ENCODE measurements at regions not wholly inside any gene's neighbourhood (a gene's known extent, or its start where the extent isn't known, plus 50 kb on each side); places are given as distances from the start of the nearest gene placed in this dataset.

DNA sequence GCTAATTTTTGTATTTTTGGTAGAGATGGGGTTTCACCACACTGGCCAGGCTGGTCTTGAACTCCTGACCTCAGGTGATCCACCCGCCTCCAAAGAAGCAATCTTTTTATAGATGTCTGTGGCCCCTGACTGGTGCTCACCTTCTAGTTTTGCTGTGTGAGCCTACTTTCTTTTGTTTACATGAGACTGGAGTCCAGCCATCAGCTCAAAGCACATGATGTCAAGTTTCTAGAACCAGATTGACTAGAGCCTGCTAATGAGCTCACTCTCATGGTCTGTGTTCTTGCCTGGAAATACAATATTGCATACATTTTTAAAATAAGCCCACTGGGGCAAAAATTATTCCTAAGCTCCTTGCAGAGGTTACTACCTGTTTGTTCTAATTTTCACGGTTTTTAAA, 102.9 kb upstream of the PIK3R1 start:
- intact Hi-C loops (cut with micrococcal nuclease): no loop called here
- H3K4me2 ChIP-seq (ENCODE audit: low read length): no peak overlapping the region
- H3K36me3 ChIP-seq (ENCODE audit: control insufficient read depth in 1 of 2, insufficient read depth in 2 of 2, low read length in 2 of 2): no peaks in the 10 kb centered on the region
- DNase-seq (ENCODE audit: low read depth, low spot score): no peak
- no peaks in the 10 kb centered on the region for H4K20me1 ChIP-seq (ENCODE audit: insufficient read depth)
- no peak overlapping the region for H3K4me3 ChIP-seq (replicated peaks in 1 of 2; ENCODE audit: low read depth in 1 of 2, low read length in 2 of 2)
- TF ChIP-seq EGR1 (IDR thresholded peaks at IDR 0.05; ENCODE audit: low read depth) (no peak), CBX3 (IDR thresholded peaks at IDR 0.05; ENCODE audit: low read depth) (no peak), YY1 (IDR thresholded peaks at IDR 0.05; ENCODE audit: extremely low read depth, insufficient replicate concordance, low read depth, low read length) (no peak), ZNF274 (IDR thresholded peaks at IDR 0.05; ENCODE audit: low read depth, low read length) (no peak)
- TF ChIP-seq, protein P1, sequence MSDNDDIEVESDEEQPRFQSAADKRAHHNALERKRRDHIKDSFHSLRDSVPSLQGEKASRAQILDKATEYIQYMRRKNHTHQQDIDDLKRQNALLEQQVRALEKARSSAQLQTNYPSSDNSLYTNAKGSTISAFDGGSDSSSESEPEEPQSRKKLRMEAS (IDR thresholded peaks at IDR 0.05): no peak
- TF ChIP-seq, protein P2, sequence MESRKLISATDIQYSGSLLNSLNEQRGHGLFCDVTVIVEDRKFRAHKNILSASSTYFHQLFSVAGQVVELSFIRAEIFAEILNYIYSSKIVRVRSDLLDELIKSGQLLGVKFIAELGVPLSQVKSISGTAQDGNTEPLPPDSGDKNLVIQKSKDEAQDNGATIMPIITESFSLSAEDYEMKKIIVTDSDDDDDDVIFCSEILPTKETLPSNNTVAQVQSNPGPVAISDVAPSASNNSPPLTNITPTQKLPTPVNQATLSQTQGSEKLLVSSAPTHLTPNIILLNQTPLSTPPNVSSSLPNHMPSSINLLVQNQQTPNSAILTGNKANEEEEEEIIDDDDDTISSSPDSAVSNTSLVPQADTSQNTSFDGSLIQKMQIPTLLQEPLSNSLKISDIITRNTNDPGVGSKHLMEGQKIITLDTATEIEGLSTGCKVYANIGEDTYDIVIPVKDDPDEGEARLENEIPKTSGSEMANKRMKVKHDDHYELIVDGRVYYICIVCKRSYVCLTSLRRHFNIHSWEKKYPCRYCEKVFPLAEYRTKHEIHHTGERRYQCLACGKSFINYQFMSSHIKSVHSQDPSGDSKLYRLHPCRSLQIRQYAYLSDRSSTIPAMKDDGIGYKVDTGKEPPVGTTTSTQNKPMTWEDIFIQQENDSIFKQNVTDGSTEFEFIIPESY (IDR thresholded peaks at IDR 0.05; ENCODE audit: extremely low read depth, insufficient replicate concordance, low read length): no peak
- CTCF ChIA-PET: no interaction called here
- BruUV-seq (replicated peaks): no TSS peak
- no peak for ATAC-seq
- no peaks in the 10 kb centered on the region for H3K9me3 ChIP-seq (ENCODE audit: control insufficient read depth in 1 of 2, insufficient read depth in 1 of 2, low read depth in 1 of 2, low read length in 2 of 2)
- POLR2A ChIA-PET: no interaction called here
- H3K79me2 ChIP-seq (ENCODE audit: insufficient read depth, low read length): no peaks in the 10 kb centered on the region
- RAD21 ChIA-PET (ENCODE audit: low non-redundant PET in 1 of 2, low total read pairs in 2 of 2, uncharacterized antibody in 2 of 2, unreplicated experiment in 2 of 2): no interaction called here
- H3K4me1 ChIP-seq (ENCODE audit: control insufficient read depth in 1 of 2, insufficient read depth in 2 of 2, low read length in 2 of 2): no peaks in the 10 kb centered on the region
- no peak overlapping the region for H2AFZ ChIP-seq (ENCODE audit: low read depth, low read length, poor library complexity, severe bottlenecking)
- H3K27ac ChIP-seq (ENCODE audit: low read depth, low read length): no peak overlapping the region
- H3K9me2 ChIP-seq (ENCODE audit: insufficient read depth): no peaks in the 10 kb centered on the region
- H3K27me3 ChIP-seq (ENCODE audit: insufficient read depth, low read length): peaks cover 21% of the 10 kb centered on the region
- no peak overlapping the region for H3K9ac ChIP-seq (ENCODE audit: low read length)

DNA sequence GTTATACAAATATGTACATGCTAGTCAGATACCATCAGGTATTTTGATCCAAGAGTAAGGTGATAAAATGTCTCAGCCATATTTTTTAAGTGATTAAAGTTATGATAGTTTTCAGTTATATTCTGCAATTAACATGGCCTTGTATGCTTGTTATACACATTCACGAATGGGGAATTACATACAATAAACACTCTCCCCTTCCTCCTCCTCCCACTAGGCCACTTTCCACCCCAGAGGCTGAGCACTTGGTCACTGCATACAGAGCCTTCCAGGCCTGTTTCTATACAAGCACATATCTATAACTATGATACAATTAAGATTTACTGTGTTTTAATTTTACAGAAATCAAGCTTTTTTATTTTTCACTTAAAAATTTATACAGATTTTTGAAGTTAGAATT, 104.7 kb upstream of the PIK3R1 start:
- Histone ChIP-seq H3K79me2 (ENCODE audit: insufficient read depth, low read length) (no peaks in the 10 kb centered on the region), H3K4me1 (ENCODE audit: control insufficient read depth in 1 of 2, insufficient read depth in 2 of 2, low read length in 2 of 2) (no peaks in the 10 kb centered on the region), H3K4me2 (ENCODE audit: low read length) (no peak overlapping the region), H3K9me3 (ENCODE audit: control insufficient read depth in 1 of 2, insufficient read depth in 1 of 2, low read depth in 1 of 2, low read length in 2 of 2) (no peaks in the 10 kb centered on the region), H3K4me3 (replicated peaks in 1 of 2; ENCODE audit: low read depth in 1 of 2, low read length in 2 of 2) (no peak overlapping the region), H3K9ac (ENCODE audit: low read length) (no peak overlapping the region), H3K36me3 (ENCODE audit: control insufficient read depth in 1 of 2, insufficient read depth in 2 of 2, low read length in 2 of 2) (no peaks in the 10 kb centered on the region), H3K9me2 (ENCODE audit: insufficient read depth) (no peaks in the 10 kb centered on the region), H2AFZ (ENCODE audit: low read depth, low read length, poor library complexity, severe bottlenecking) (no peak overlapping the region), H3K27ac (ENCODE audit: low read depth, low read length) (no peak overlapping the region), H4K20me1 (ENCODE audit: insufficient read depth) (no peaks in the 10 kb centered on the region), H3K27me3 (ENCODE audit: insufficient read depth, low read length) (peaks cover 6% of the 10 kb centered on the region)
- BruUV-seq (replicated peaks): no TSS peak
- ATAC-seq (no peak), DNase-seq (ENCODE audit: low read depth, low spot score) (no peak)
- ChIA-PET RAD21 (ENCODE audit: low non-redundant PET in 1 of 2, low total read pairs in 2 of 2, uncharacterized antibody in 2 of 2, unreplicated experiment in 2 of 2) (no interaction called here), POLR2A (no interaction called here), CTCF (no interaction called here)
- intact Hi-C loops (cut with micrococcal nuclease): no loop called here
- TF ChIP-seq ZFX (IDR thresholded peaks at IDR 0.05) (no peak), EZH2phosphoT487 (IDR thresholded peaks at IDR 0.05; ENCODE audit: borderline replicate concordance) (no peak), TCF7L2 (IDR thresholded peaks at IDR 0.05; ENCODE audit: borderline replicate concordance, extremely low read depth, insufficient read depth, insufficient read length) (no peak), JUND (IDR thresholded peaks at IDR 0.05) (no peak), POLR2AphosphoS5 (IDR thresholded peaks at IDR 0.05; ENCODE audit: low read depth, low read length) (no peak), EZH2 (IDR thresholded peaks at IDR 0.05) (no peak), EGR1 (IDR thresholded peaks at IDR 0.05; ENCODE audit: low read depth) (no peak), YY1 (IDR thresholded peaks at IDR 0.05; ENCODE audit: extremely low read depth, insufficient replicate concordance, low read depth, low read length) (no peak), SRF (IDR thresholded peaks at IDR 0.05; ENCODE audit: low read depth) (no peak), CEBPB (IDR thresholded peaks at IDR 0.05; ENCODE audit: low read depth) (no peak), SP1 (IDR thresholded peaks at IDR 0.05; ENCODE audit: low read depth) (no peak), SIN3A (IDR thresholded peaks at IDR 0.05; ENCODE audit: low read depth) (no peak), RAD21 (IDR thresholded peaks at IDR 0.05; ENCODE audit: low read depth) (no peak)
- TF ChIP-seq, protein P3, sequence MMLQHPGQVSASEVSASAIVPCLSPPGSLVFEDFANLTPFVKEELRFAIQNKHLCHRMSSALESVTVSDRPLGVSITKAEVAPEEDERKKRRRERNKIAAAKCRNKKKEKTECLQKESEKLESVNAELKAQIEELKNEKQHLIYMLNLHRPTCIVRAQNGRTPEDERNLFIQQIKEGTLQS (IDR thresholded peaks at IDR 0.05): no peak
- TF ChIP-seq, protein P2 (IDR thresholded peaks at IDR 0.05; ENCODE audit: extremely low read depth, insufficient replicate concordance, low read length): no peak
